Stomach (tissue), 4 donors: ENCODE measurements at regions not wholly inside any gene's neighbourhood (a gene's known extent, or its start where the extent isn't known, plus 50 kb on each side); places are given as distances from the start of the nearest gene placed in this dataset.

ENCODE experiments used
- EP300 ChIP-seq: sonication (generic); formaldehyde crosslinking; IDR thresholded peaks from one replicate; pipeline ENCODE4 v1.6.1; 2017; ENCODE audit warnings: antibody characterized with exemption
- POLR2A ChIP-seq, 4 donors: fragments of 450-650 bp; IDR thresholded peaks; one replicate each; pipeline ENCODE4 v1.6.1; 2016; ENCODE audit warnings: antibody characterized with exemption in 4 of 4, control low read depth in 2 of 4, mild to moderate bottlenecking in 1 of 4, moderate library complexity in 1 of 4
- TF ChIP-seq, protein P1 (sequence below), 7 experiments: fragments of 450-650 bp in 4 of 7; fragments of 200-600 bp in 3 of 7; sonication (generic) in 3 of 7; IDR thresholded peaks; one replicate each; pipeline ENCODE4 v1.5.1; 2016 to 2019; ENCODE audit warnings: antibody characterized with exemption in 7 of 7, control low read depth in 2 of 7, mild to moderate bottlenecking in 1 of 7

DNA sequence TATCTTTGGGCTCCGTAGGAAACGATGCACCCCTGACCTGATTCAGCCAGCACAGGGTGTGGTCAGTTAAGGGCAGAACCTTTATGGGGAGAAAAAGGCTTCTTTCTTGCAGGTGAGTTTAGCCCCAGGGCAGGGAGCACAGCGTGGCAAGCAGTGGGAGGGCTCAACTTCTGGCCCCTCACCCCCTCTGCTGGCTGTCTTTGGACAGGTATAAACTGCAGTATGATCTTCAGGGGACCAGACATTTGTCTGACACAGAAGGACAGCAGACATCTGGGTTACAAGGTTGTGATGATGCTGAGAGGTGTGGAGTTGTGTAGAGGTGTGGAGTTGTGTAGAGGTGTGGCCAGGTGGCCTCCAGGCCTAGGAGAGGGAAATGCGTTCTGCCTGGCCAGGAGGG, 324.0 kb upstream of the PLET1 start:
- no peak for TF ChIP-seq POLR2A (IDR thresholded peaks at IDR 0.05)
- TF ChIP-seq, protein P1, sequence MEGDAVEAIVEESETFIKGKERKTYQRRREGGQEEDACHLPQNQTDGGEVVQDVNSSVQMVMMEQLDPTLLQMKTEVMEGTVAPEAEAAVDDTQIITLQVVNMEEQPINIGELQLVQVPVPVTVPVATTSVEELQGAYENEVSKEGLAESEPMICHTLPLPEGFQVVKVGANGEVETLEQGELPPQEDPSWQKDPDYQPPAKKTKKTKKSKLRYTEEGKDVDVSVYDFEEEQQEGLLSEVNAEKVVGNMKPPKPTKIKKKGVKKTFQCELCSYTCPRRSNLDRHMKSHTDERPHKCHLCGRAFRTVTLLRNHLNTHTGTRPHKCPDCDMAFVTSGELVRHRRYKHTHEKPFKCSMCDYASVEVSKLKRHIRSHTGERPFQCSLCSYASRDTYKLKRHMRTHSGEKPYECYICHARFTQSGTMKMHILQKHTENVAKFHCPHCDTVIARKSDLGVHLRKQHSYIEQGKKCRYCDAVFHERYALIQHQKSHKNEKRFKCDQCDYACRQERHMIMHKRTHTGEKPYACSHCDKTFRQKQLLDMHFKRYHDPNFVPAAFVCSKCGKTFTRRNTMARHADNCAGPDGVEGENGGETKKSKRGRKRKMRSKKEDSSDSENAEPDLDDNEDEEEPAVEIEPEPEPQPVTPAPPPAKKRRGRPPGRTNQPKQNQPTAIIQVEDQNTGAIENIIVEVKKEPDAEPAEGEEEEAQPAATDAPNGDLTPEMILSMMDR (IDR thresholded peaks at IDR 0.05), result no peak
- no peak for TF ChIP-seq EP300
